SK-N-SH (cell line): ENCODE measurements at regions not wholly inside any gene's neighbourhood (a gene's known extent, or its start where the extent isn't known, plus 50 kb on each side); places are given as distances from the start of the nearest gene placed in this dataset.

Experiments used
- CTCF ChIA-PET: fragments of 300-600, 350-600 bp; formaldehyde crosslinking; extraction: SDS; loops from one replicate; lab custom pipeline; 2021; lab: Yijun Ruan, JAX
- POLR2A ChIA-PET: fragments of 350-600 bp; sonication (Branson Sonifier 250); formaldehyde crosslinking; extraction: SDS; loops from one replicate; lab custom pipeline; 2020; ENCODE audit warnings: antibody characterized with exemption, inconsistent platforms; lab: Yijun Ruan, JAX
- DNase-seq: peaks from one replicate; pipeline ENCODE4 v3.0.0; 2012
- H2AFZ ChIP-seq: fragments of 200-600 bp; sonication (generic); 2 replicates; pipeline ENCODE4 v1.8.1; 2016; ENCODE audit warnings: antibody characterized with exemption, mild to moderate bottlenecking, low read depth
- H3F3A ChIP-seq: fragments of 200-600 bp; sonication (generic); replicated peaks from 2 replicates; pipeline ENCODE3; 2016; ENCODE audit warnings: antibody characterized with exemption, mild to moderate bottlenecking; ENCODE audit not compliant: insufficient read depth
- H3K27ac ChIP-seq, 2 experiments: fragments of 200-500 bp in 1 of 2; fragments of 200-600 bp in 1 of 2; sonication (Bioruptor generic) in 1 of 2; sonication (generic), shearing (Covaris generic) in 1 of 2; 2 replicates each; pipeline versions ENCODE4 v1.5.1 to v1.6.1; 2014 to 2016; ENCODE audit warnings: low read depth in 2 of 2, inconsistent platforms in 1 of 2, low read length in 1 of 2, mild to moderate bottlenecking in 1 of 2, mixed read lengths in 1 of 2
- H3K27me3 ChIP-seq: fragments of 200-600 bp; sonication (generic), shearing (Covaris generic); 2 replicates; pipeline ENCODE4 v1.6.1; 2016; ENCODE audit warnings: mixed run types; ENCODE audit not compliant: insufficient read depth
- H3K36me3 ChIP-seq, 2 experiments: fragments of 200-500 bp in 1 of 2; fragments of 200-600 bp in 1 of 2; sonication (Bioruptor generic) in 1 of 2; sonication (generic) in 1 of 2; replicated peaks in 1 of 2; 2 replicates each; pipeline versions ENCODE3 to v1.5.1; 2014 to 2016; ENCODE audit warnings: low read length in 1 of 2, mild to moderate bottlenecking in 1 of 2; ENCODE audit not compliant: insufficient read depth in 2 of 2, control insufficient read depth in 1 of 2
- H3K4me1 ChIP-seq, 2 experiments: fragments of 200-500 bp in 1 of 2; fragments of 200-600 bp in 1 of 2; sonication (Bioruptor generic) in 1 of 2; sonication (generic), shearing (Covaris generic) in 1 of 2; 2 replicates each; pipeline versions ENCODE4 v1.5.1 to v1.6.1; 2014 to 2016; ENCODE audit warnings: low read depth in 1 of 2, low read length in 1 of 2, mixed run types in 1 of 2; ENCODE audit not compliant: insufficient read depth in 2 of 2, control insufficient read depth in 1 of 2
- H3K4me2 ChIP-seq: fragments of 200-600 bp; sonication (generic), shearing (Covaris generic); 2 replicates; pipeline ENCODE4 v1.6.1; 2017; ENCODE audit warnings: mixed run types
- H3K4me3 ChIP-seq, 2 experiments: fragments of 200-500 bp in 1 of 2; fragments of 200-600 bp in 1 of 2; sonication (Bioruptor generic) in 1 of 2; sonication (generic), shearing (Covaris generic) in 1 of 2; 2 replicates each; pipeline versions ENCODE4 v1.5.1 to v1.8.1; 2014 to 2016; ENCODE audit warnings: low read depth in 2 of 2, inconsistent platforms in 1 of 2, low read length in 1 of 2, mild to moderate bottlenecking in 1 of 2, mixed read lengths in 1 of 2, moderate library complexity in 1 of 2
- H3K79me2 ChIP-seq: fragments of 200-600 bp; sonication (generic); 2 replicates; pipeline ENCODE4 v1.8.1; 2017; ENCODE audit warnings: mild to moderate bottlenecking; ENCODE audit not compliant: insufficient read depth
- H3K9ac ChIP-seq: fragments of 200-600 bp; sonication (generic); 2 replicates; pipeline ENCODE4 v1.6.1; 2017; ENCODE audit warnings: mixed run types
- H3K9me2 ChIP-seq: fragments of 200-600 bp; sonication (generic); 2 replicates; pipeline ENCODE4 v1.6.1; 2017; ENCODE audit warnings: mixed run types
- H3K9me3 ChIP-seq: fragments of 200-600 bp; sonication (generic); 2 replicates; pipeline ENCODE4 v1.6.1; 2017; ENCODE audit warnings: mixed run types, mild to moderate bottlenecking, moderate library complexity
- H4K20me1 ChIP-seq: fragments of 200-600 bp; sonication (generic); 2 replicates; pipeline ENCODE4 v1.6.1; 2017; ENCODE audit warnings: mild to moderate bottlenecking, mixed run types; ENCODE audit not compliant: insufficient read depth
- CHD2 ChIP-seq: fragments of 150-350 bp; IDR thresholded peaks from 2 replicates; pipeline ENCODE4 v1.6.1; 2018; ENCODE audit warnings: low read length; ENCODE audit not compliant: partially characterized antibody
- CTCF ChIP-seq: fragments of 200-600 bp; sonication (generic); IDR thresholded peaks from 2 replicates; pipeline ENCODE4 v1.6.1; 2017; ENCODE audit warnings: antibody characterized with exemption, mild to moderate bottlenecking, moderate library complexity
- ELF1 ChIP-seq: IDR thresholded peaks from 2 replicates; pipeline ENCODE4 v1.4.0; 2012
- GATA2 ChIP-seq: sonication (generic); formaldehyde crosslinking; IDR thresholded peaks from 2 replicates; pipeline ENCODE4 v1.5.0; 2020; ENCODE audit warnings: mild to moderate bottlenecking, missing genetic modification reagents
- IRF3 ChIP-seq: fragments of 150-350 bp; IDR thresholded peaks from 2 replicates; pipeline ENCODE4 v1.6.1; 2016; ENCODE audit warnings: mild to moderate bottlenecking, low read depth, low read length
- NRF1 ChIP-seq: IDR thresholded peaks from 2 replicates; pipeline ENCODE4 v1.6.1; 2012; ENCODE audit warnings: low read depth, mild to moderate bottlenecking, low read length
- POLR2AphosphoS5 ChIP-seq: IDR thresholded peaks from 2 replicates; pipeline ENCODE4 v1.6.1; 2012; ENCODE audit warnings: low read depth, low read length
- RCOR1 ChIP-seq: fragments of 150-350 bp; IDR thresholded peaks from 2 replicates; pipeline ENCODE4 v1.6.1; 2017; ENCODE audit warnings: antibody characterized with exemption, low read length
- REST ChIP-seq: IDR thresholded peaks from 2 replicates; pipeline ENCODE4 v1.6.1; 2012; ENCODE audit warnings: mild to moderate bottlenecking, low read depth, low read length, moderate library complexity
- RXRA ChIP-seq: IDR thresholded peaks from 2 replicates; pipeline ENCODE4 v1.4.0; 2012; ENCODE audit warnings: low read depth, mild to moderate bottlenecking, borderline replicate concordance
- SIN3A ChIP-seq: IDR thresholded peaks from 2 replicates; pipeline ENCODE4 v1.6.1; 2012; ENCODE audit warnings: low read depth, mild to moderate bottlenecking, low read length, moderate library complexity, borderline replicate concordance
- TCF12 ChIP-seq: IDR thresholded peaks from 2 replicates; pipeline ENCODE4 v1.4.0; 2012
- TEAD4 ChIP-seq: IDR thresholded peaks from 2 replicates; pipeline ENCODE4 v1.4.0; 2012; ENCODE audit warnings: mild to moderate bottlenecking, borderline replicate concordance; ENCODE audit not compliant: insufficient read depth
- WGBS: methylation state at CpG from one replicate; pipeline ENCODE4 v1.1.6; 2017; ENCODE audit warnings: low lambda C conversion rate; 5-methylcytosine and 5-hydroxymethylcytosine counted together

- H4K20me1 ChIP-seq: no peaks in the 10 kb centered on the region
- H3K4me3 ChIP-seq: no peak overlapping the region
- H3K27me3 ChIP-seq: no peaks in the 10 kb centered on the region
- no peak overlapping the region for H2AFZ ChIP-seq
- H3K79me2 ChIP-seq: no peaks in the 10 kb centered on the region
- H3K27ac ChIP-seq: no peak overlapping the region
- H3K9me2 ChIP-seq: no peaks in the 10 kb centered on the region
- H3F3A ChIP-seq: no peaks in the 10 kb centered on the region
- H3K9me3 ChIP-seq: no peaks in the 10 kb centered on the region
- no peak overlapping the region for H3K4me2 ChIP-seq
- TF ChIP-seq SIN3A: no peak
- TF ChIP-seq GATA2 (CRISPR knock-in tag): no peak
- TF ChIP-seq TCF12: no peak
- no peak for TF ChIP-seq REST
- H3K4me1 ChIP-seq: no peaks in the 10 kb centered on the region
- H3K9ac ChIP-seq: no peak overlapping the region
- ChIA-PET CTCF (interaction anchor here (0.6 kb wide), 1 partner anchor 10 kb away, joined by 3 read pairs; no protein-coding TSS in a partner anchor), POLR2A (no interaction called here)
- WGBS: 17% methylated on average over 2 of the region's 2 CpGs
- no peaks in the 10 kb centered on the region for H3K36me3 ChIP-seq
- DNase-seq: no peak
These were observed 692.2 kb upstream of the KLHL29 start for GRCh38 chr2:22692746-22693145.

GRCh38 chr2:22694300-22694699, 690.7 kb upstream of the KLHL29 start:
- Histone ChIP-seq H4K20me1 (no peaks in the 10 kb centered on the region), H2AFZ (no peak overlapping the region), H3K4me1 (no peaks in the 10 kb centered on the region), H3K9me3 (no peaks in the 10 kb centered on the region), H3K27ac (no peak overlapping the region), H3K9me2 (no peaks in the 10 kb centered on the region), H3K4me2 (no peak overlapping the region), H3F3A (no peaks in the 10 kb centered on the region), H3K4me3 (no peak overlapping the region), H3K79me2 (no peaks in the 10 kb centered on the region), H3K9ac (no peak overlapping the region), H3K36me3 (no peaks in the 10 kb centered on the region), H3K27me3 (no peaks in the 10 kb centered on the region)
- POLR2A ChIA-PET: no interaction called here
- TF ChIP-seq REST (no peak), CHD2 (no peak), TEAD4 (no peak), ELF1 (no peak), SIN3A (no peak), RXRA (no peak), NRF1 (no peak), RCOR1 (no peak), CTCF (no peak), IRF3 (no peak), POLR2AphosphoS5 (no peak)
- 24% methylated on average over 2 of the region's 2 CpGs for WGBS
- no peak for DNase-seq
- CTCF ChIA-PET: no interaction called here
